K562 (cell line): ENCODE measurements at regions not wholly inside any gene's neighbourhood (a gene's known extent, or its start where the extent isn't known, plus 50 kb on each side); places are given as distances from the start of the nearest gene placed in this dataset.
"Not testable (repeated sequence)": the region's sequence is repeated elsewhere in the genome, so short reads cannot be mapped to it uniquely, and the experiment has no call there.

Experiments used
- HDAC2 ChIP-seq: fragments of 450-650 bp; IDR thresholded peaks from 2 replicates; pipeline ENCODE4 v1.6.1; 2016; ENCODE audit warnings: mild to moderate bottlenecking
- LARP7 ChIP-seq: fragments of 450-650 bp; IDR thresholded peaks from 2 replicates; pipeline ENCODE4 v1.6.1; 2016
- NFRKB ChIP-seq: fragments of 450-650 bp; IDR thresholded peaks from 2 replicates; pipeline ENCODE4 v1.6.1; 2016; ENCODE audit warnings: low read depth
- ZBTB7A ChIP-seq: IDR thresholded peaks from 2 replicates; pipeline ENCODE4 v1.6.1; 2011; ENCODE audit warnings: low read depth, mild to moderate bottlenecking, low read length, moderate library complexity, borderline replicate concordance; ENCODE audit not compliant: control insufficient read depth
- ZNF263 ChIP-seq: sonication (generic); formaldehyde crosslinking; IDR thresholded peaks from 2 replicates; pipeline ENCODE4 v1.8.0; 2022; ENCODE audit warnings: mild to moderate bottlenecking, missing genetic modification reagents, borderline replicate concordance

- not testable (repeated sequence) for TF ChIP-seq ZBTB7A; HDAC2; LARP7; NFRKB; ZNF263 (CRISPR knock-in tag)
These were observed 102.9 kb upstream of the INTU start for GRCh38 chr4:127529879-127530278.
